Bone marrow (tissue), 2 donors: ENCODE measurements at regions not wholly inside any gene's neighbourhood (a gene's known extent, or its start where the extent isn't known, plus 50 kb on each side); places are given as distances from the start of the nearest gene placed in this dataset.

Experiments
- DNase-seq, 2 donors: peaks; one replicate each; lab custom pipeline; 2025; lab: John Stamatoyannopoulos, UW

DNA sequence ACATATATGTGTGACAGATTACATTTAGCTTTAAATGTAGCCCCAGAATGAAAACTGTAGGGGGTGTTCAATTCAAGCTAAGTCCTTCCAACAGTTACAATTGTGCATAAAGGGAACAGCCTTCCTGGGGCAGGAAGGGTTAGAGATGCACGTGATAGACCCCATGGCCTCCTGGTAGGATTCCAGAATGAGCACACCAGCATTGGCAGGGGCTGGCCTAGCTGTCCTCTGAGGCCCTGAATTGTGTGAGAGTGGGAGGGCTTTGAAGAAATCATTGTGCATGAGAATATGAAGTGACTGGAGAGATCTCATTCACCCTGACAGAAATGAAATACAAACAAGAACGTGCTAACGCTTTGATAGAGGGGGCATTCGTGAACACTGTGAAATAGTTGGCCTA, 663.8 kb upstream of the KLF4 start:
- no peak for DNase-seq

- DNase-seq = no peak
These were observed 661.4 kb upstream of the KLF4 start for GRCh38 chr9:108150736-108151586.

DNA sequence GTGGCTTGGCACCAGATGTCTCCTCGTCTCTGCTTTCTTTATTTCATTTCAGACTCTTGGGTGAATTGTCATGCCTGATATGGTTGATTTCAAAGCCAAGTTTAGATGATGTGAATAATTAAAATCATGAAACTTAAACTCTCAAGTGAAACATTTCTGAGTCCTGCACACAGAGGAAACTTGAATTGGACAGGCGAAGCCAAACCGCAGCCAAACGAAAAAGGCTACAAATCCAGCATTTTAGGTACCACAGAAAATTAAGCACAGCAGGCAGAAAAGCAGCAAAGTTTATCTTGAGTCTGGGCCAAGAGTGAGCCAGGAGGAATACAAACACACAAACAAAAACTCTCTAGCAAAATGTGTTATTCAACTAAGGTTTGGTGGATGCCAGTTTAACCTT, 659.8 kb upstream of the KLF4 start:
- DNase-seq = no peak

DNA sequence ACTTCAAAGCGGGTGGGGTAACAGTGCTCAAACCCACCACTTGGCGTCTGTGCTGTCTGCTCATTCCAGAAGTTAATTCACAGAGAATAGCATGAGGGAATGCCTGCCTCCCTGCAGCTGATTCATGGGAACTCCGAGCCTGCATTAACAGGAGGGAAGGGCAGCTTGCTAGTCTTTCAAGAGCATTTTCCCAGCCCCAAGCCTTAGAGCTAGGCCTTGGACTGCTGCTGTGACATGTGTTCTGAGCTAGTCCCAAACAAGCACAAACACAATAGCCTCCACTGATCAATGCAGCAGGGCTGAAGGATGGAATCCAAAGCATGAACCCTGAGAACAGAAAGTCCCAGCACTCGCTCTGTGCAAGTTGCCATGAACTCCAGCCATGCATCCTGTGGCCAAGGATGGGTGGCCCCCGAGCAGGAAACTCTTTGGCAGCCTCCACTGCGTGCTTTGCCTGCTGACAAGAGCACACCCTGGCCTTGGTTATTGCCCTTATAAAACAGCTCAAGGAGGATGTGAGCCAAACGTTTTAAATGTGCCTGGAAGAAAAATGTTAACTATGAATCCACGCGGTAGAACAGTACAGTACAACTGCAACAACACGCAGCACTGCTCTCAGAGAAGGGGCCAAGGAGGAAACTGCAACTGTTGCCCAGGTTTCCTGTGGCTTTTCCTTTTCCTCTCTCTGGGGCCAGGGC, 653.1 kb upstream of the KLF4 start:
- no peak for DNase-seq

DNA sequence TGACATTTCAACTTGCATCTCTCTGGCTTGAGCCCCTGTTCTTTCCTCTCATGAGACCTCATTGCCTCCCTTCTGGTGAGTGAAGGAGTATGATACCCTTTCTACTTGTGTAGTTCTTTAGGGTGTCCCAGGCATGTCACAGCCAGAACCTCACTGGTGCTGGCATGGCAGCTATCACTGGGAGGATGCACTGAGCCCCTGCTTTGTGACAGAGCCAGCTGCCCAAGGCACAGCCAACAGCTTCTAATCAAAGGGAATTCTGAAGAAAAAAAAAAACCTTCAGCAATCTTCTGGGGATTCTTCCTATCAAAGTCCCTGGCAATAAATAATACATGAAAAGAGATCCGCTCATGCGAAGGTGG, 652.6 kb upstream of the KLF4 start:
- DNase-seq = no peak

DNA sequence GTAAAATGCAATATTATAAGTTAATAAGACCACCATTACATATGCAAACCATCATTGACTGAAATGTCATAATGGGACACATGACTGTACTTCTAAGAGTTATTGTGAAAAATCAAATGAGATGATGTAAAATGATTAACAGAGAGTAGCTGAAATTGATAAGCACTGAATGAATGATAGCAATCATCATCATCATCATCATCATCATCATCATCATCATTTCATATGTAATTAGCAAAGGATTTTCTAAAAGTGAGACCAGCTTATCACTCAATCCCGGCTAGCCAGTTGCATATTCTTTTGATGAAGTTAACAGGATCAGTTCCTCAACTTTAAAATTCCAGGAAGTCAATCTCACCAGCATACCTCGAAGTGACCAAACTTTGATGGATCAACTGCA, 650.3 kb upstream of the KLF4 start:
- DNase-seq = no peak

- DNase-seq = no peak
These were observed 648.9 kb upstream of the KLF4 start for GRCh38 chr9:108138516-108138915.

DNA sequence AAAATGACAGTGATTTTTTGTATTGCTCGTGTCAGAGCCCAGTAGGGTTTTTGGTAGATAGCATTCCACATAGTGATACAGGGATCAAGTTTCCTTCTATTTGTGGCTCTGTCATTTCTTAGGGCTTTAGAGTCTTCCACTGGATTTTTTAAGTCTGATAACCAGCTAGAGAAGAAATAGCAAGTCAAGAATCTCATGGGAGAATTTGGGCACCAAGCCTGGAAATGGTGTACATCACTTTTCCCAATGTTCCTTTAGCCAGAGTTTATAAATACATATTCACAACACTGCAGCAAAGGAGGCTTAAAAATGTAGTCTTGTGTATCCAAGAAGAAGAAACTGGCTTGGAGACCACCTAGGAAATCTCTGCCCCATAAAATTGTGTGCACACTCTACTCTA, 647.1 kb upstream of the KLF4 start:
- no peak for DNase-seq

DNA sequence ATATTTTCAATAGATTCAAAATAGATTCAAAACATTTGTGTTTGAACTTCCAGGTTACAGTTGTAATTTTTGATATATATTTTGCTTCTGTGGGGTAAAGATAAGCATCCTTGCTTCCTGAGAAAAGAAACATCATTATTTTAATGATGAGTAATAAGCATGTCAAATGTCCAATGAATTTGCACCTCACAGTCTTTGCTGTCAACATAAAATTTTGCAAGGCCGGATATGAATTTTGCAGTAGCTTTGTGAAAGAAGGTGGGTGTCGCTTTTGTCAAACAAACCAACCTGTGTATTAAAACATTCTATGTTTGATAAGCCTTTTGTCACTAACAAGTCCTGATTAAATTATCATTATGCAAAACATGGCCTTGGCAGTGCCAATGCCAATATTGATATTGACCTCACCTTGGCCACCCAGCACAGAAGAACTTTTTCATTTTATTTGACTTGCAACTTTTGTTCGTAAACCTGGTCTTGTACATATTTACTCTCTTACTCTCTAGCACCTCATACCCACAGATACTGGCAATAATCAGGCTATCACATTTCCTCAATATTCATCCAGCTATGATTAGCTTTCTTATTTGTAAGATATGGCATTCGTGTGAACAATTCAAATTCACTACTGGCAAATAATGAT, 645.0 kb upstream of the KLF4 start:
- DNase-seq = no peak

GRCh38 chr9:108133680-108134079, 644.1 kb upstream of the KLF4 start:
- no peak for DNase-seq

- no peak for DNase-seq
These were observed 643.5 kb upstream of the KLF4 start for GRCh38 chr9:108133101-108133500.

DNA sequence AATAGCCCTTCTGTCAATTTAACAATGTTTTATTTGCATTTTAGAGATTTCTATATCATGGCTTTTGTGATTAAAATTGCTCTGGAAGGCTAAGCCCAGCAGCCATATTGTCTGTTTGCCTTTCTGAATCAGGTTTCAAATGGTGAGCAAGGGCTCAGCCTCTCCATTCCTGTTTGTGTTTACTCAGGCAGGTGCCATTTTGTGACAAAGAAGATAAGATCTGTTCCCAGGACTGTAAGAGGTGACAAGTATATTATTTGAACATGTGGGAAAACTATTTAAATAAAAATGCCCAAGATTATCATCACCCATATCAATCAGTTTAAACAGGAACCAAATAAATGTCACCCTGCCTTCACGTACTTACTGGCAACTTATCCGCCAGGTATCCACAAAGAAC, 641.3 kb upstream of the KLF4 start:
- DNase-seq = no peak

DNA sequence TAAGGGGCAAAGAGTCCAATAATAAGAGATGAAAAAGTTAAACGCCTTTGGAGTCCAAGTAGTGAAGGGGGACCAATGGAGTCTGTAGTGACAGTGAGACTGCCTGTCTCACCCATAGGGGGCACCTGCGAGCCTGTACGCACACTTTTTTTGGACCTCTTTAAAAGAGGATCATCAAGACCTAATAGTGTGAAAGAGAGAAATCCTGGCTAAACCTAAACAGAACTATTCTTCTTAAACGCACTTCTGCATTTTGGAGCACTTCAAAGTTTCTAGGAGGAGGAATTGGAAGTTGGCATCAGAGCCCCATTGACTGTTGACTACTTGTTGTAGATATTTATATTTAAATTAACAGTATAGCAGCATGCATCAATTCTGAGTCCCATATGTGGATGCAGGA, 636.1 kb upstream of the KLF4 start:
- no peak for DNase-seq

DNA sequence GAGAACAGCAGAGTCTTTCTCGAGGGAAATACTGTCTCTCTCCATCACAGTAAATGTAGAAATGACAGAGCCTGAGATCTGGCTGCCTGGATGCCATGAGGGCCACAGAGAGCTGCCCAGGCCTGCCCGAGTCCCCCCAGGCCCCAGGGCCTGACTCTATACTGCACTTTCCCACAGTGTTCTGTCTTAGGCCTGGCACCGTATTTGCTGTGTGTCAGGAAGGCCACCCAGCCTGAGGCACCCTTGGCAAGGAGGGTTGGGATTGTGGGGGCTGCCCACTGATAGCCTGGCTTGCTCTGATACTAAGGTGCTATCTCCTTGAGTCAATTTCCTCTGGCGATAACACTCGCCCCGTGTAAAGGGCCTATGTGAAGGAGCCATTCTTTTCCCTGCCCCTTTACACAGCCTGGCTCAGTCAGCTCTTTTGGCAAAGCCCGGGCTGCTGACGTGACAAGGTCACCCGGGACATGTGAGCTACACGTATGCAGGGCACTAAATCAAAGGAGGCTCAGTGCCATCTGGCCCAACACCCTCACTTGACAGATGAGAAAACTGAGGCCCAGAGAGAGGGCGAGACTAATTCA, 630.1 kb upstream of the KLF4 start:
- no peak for DNase-seq

- DNase-seq = no peak
These were observed 628.2 kb upstream of the KLF4 start for GRCh38 chr9:108117795-108118194.

DNA sequence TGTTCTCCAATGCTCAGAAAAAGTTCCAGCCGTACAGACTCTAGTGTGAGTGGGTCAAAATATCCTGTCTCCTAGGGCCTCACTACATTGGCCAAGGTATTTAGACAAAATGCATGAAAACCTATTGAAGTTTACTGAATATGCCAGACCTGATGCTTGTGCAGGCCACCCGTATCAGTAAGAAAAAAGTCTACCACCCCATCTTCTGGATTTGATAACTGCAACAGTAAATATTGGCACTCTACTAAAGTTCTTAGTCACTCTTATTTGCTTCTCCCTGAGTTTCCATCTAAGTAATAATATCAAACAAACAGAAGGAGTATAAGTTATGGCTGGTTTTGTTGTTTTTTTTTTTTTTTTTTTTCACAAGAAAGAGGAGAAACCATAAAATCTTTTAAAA, 627.7 kb upstream of the KLF4 start:
- no peak for DNase-seq

GRCh38 chr9:108113596-108113995, 624.0 kb upstream of the KLF4 start:
- no peak for DNase-seq

GRCh38 chr9:108109927-108110690, 620.5 kb upstream of the KLF4 start:
- DNase-seq = no peak

DNA sequence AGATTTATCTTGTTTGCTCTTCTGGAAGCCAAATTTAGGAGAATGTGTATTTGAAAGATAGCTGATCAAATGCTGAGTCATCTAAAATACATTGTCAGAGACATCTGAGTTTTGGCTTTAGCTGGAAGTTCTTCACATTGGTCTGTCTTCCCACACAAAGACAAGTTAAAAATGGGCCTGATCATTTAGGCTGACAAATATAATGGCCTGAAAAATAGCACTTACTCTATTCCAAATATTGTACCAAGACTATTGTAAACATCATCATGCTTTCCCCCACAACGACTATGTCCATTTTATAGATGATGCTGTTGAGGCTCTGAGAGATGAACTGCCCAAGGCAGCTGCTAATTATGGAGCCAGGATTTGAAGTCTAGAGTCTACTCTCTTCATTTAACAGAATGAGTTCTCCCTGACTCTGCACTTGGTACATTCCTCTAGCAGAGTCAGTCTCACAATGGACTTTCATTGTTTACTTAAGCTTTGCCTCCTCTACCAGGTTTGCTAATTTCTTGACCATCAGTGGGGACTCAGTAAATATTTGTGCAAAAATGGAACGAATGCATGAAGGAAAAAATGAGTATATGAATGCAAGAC, 619.4 kb upstream of the KLF4 start:
- no peak for DNase-seq

DNA sequence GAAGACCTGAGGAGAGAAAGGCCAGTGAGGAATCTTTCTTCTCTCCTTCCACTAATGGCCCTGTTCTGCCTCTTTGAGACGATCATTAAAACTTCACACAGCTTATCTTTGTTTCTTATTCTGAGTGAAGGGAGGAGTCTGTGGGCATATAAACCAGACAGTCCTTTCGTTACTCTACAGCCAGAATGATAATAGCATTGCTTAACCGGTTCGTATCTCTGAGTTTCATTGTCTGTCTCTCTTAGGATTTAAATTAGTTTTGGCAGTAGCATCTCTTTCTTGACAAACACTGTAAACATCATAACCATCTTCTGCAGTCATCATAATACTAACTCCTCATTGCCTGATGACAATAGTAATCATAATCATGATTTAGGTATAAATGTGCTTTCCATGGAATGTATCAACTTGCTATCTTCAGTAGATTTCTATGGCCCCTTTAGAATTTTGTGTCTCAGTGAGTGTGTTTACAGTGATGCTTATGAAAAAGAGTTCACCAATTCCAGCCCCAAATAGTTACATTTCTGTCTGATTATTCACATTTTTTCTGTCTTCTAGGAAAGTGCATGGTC, 618.8 kb upstream of the KLF4 start:
- no peak for DNase-seq

DNA sequence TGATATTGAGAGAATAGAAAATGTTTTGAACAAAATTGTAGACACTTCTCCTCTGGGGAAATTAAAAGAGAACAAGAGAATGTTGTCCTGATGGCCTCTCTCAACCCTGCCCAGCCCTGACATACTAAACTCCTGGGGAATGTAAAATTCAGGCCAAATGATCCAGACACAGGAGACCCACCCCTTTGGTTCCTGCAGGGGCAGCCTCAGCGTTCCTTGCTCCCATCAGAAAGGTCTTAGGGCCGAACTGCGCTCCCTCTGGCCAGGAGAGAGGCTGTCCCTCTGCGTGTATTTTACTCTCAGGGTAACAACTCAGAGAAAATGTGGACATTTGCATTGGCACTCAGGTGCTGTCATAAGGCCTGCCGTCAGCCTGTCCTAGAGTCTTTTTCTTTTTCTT, 616.3 kb upstream of the KLF4 start:
- no peak for DNase-seq
